Parathyroid adenoma (tissue), 2 donors: ENCODE measurements at regions not wholly inside any gene's neighbourhood (a gene's known extent, or its start where the extent isn't known, plus 50 kb on each side); places are given as distances from the start of the nearest gene placed in this dataset.

Source experiments
- H2AFZ ChIP-seq: fragments of 300-600 bp; sonication (generic); one replicate; pipeline ENCODE4 v1.7.0; 2017; ENCODE audit warnings: antibody characterized with exemption, mild to moderate bottlenecking
- H3K27ac ChIP-seq: fragments of 300-600 bp; sonication (generic); one replicate; pipeline ENCODE4 v1.7.0; 2017
- H3K27me3 ChIP-seq: fragments of 300-600 bp; sonication (generic); one replicate; pipeline ENCODE4 v1.7.0; 2017; ENCODE audit warnings: low read length; ENCODE audit not compliant: control insufficient read depth, insufficient read depth
- H3K36me3 ChIP-seq: fragments of 300-600 bp; sonication (generic); one replicate; pipeline ENCODE4 v1.7.0; 2017; ENCODE audit warnings: low read length; ENCODE audit not compliant: control insufficient read depth, insufficient read depth
- H3K4me1 ChIP-seq: fragments of 300-600 bp; sonication (generic); one replicate; pipeline ENCODE4 v1.7.0; 2017; ENCODE audit warnings: control low read depth
- H3K4me2 ChIP-seq: fragments of 300-600 bp; sonication (generic); one replicate; pipeline ENCODE4 v1.7.0; 2017; ENCODE audit warnings: low read length
- H3K4me3 ChIP-seq: fragments of 300-600 bp; sonication (generic); one replicate; pipeline ENCODE4 v1.7.0; 2017; ENCODE audit warnings: low read depth, low read length
- H3K79me2 ChIP-seq: fragments of 300-600 bp; sonication (generic); one replicate; pipeline ENCODE4 v1.7.0; 2017; ENCODE audit warnings: control low read depth
- H3K9ac ChIP-seq: fragments of 300-600 bp; sonication (generic); one replicate; pipeline ENCODE4 v1.7.0; 2017; ENCODE audit warnings: mild to moderate bottlenecking
- H3K9me3 ChIP-seq: fragments of 300-600 bp; sonication (generic); one replicate; pipeline ENCODE4 v1.7.0; 2017; ENCODE audit warnings: low read length; ENCODE audit not compliant: control insufficient read depth
- TF ChIP-seq, protein P1 (sequence below): fragments of 300-600 bp; sonication (generic); IDR thresholded peaks from one replicate; pipeline ENCODE4 v1.7.0; 2017; ENCODE audit warnings: antibody characterized with exemption, mild to moderate bottlenecking
- donor health status: primary hyperparathyroidism.

DNA sequence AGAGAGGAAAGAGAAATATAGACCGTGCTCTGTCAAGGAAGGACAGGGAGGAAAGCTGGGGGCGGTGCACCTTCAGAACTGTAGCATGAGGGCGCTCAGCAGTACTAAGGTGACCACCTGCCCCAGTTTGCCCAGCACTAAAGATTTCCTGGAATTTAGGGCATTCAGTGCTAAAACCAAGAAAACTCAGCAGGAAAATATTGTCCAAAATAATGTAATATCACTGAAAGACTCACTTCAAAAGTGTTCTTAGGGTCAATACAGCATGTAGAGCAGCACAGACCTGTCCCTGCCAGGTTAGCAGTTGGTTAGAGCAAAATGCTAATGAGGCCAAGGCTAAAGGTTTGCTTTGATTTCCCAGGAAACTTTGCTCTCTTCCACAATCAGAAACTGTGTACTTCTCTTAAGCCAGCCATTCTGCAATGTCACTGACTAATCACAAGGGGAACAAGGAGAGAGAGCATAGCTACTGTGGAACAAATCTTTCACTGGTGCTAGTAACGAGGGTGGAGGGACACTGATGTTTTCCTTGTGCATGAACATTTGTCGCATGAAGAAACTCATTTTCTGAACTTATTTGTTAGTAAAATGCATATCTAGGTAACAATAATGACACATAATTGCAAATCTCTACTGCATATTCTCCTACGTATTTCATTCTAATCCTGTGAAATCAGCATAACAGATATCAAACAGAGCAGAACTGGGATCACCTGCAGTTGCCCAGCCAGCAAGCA, 53.0 kb upstream of the GRAMD2B start:
- no peaks in the 10 kb centered on the region for H3K36me3 ChIP-seq
- no peak overlapping the region for H3K27ac ChIP-seq
- H3K4me3 ChIP-seq: no peak overlapping the region

DNA sequence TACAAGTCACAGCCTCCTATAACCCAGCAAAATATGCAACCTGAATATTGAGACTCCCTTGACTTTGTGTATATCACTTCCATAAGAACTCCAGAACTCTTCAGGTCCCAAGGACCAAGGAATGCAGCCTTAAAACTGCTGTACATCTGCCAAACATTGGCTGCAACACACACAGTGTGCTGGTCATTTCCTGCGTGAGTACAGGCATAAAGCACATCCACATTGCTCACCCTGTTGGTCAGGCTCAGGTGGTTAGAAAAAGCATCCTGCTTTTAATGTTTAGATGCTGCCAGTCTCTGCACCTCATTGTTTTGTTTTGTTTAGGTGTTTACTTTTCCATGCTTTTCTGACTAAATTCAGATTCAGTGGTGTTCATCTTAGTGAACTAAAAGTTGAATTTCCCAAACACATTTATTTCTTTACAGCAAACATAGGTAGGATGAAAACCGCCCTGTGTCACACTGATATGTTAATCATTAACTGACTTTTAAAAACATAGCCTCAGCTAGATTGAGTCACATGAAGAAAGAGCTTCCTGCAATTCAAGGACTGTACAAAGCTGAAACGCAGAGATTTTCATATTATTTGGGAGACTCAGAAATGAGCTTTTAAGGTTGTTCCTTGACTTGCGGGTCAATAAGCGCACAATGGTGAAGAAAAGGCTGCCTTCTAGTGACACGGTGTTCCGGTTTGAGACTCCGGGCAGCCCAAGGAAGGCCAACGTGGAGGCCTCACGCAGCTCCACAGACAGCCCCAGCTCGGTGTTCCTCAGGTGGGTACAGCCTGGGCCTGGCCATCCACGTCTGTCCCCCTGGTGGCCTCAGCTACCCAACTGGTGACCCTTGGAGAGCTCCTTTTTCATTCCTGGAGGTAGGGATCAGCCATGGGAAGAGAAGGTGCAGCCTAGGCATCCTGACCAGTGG, 52.2 kb upstream of the GRAMD2B start:
- Histone ChIP-seq H3K27me3 (no peaks in the 10 kb centered on the region), H3K4me2 (no peak overlapping the region), H3K9me3 (no peaks in the 10 kb centered on the region), H2AFZ (no peak overlapping the region), H3K79me2 (no peaks in the 10 kb centered on the region), H3K4me1 (no peaks in the 10 kb centered on the region), H3K4me3 (no peak overlapping the region), H3K36me3 (no peaks in the 10 kb centered on the region), H3K9ac (no peak overlapping the region), H3K27ac (no peak overlapping the region)
- TF ChIP-seq, protein P1, sequence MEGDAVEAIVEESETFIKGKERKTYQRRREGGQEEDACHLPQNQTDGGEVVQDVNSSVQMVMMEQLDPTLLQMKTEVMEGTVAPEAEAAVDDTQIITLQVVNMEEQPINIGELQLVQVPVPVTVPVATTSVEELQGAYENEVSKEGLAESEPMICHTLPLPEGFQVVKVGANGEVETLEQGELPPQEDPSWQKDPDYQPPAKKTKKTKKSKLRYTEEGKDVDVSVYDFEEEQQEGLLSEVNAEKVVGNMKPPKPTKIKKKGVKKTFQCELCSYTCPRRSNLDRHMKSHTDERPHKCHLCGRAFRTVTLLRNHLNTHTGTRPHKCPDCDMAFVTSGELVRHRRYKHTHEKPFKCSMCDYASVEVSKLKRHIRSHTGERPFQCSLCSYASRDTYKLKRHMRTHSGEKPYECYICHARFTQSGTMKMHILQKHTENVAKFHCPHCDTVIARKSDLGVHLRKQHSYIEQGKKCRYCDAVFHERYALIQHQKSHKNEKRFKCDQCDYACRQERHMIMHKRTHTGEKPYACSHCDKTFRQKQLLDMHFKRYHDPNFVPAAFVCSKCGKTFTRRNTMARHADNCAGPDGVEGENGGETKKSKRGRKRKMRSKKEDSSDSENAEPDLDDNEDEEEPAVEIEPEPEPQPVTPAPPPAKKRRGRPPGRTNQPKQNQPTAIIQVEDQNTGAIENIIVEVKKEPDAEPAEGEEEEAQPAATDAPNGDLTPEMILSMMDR: no peak

More for the DNA sequence above, 53.0 kb upstream of the GRAMD2B start:
- TF ChIP-seq, protein P1: no peak
- Histone ChIP-seq H3K4me2 (no peak overlapping the region), H3K27me3 (no peaks in the 10 kb centered on the region), H3K9me3 (no peaks in the 10 kb centered on the region), H3K9ac (no peak overlapping the region), H3K4me1 (no peaks in the 10 kb centered on the region), H2AFZ (no peak overlapping the region), H3K79me2 (no peaks in the 10 kb centered on the region)

DNA sequence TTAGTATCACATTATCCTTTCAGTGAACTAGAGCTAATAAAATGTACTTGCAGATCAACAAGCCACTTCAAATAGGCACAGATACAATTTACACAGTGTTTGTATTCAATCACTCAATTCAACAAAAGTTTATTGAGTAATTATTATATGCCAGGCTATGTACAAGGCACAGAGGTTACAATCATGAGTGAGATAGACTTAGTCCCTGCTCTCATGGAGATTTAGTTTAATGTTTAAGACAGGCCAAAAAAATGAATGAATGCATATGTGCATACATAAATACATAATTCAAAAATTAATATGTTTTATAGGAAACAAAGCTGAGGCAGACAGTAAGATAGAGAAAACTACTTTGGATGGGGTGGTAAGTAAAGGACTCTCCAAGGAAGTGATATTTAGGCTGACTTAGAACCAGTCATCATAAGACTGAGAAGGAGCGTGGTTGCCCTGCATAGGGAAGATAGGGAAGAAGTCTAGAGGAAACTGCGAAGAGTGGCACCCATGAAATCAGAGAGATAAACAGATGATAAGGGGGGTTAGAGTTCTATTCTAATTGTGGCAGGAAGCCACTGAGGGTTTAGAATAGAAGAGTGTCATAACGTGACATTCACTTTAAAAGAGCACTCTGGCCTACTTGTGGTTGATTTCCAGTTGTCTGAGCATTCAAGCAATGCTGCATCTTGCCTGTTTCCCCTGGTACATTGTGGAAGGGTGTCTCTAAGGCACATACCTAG, 49.7 kb upstream of the GRAMD2B start:
- H3K27me3 ChIP-seq: no peaks in the 10 kb centered on the region
- no peak overlapping the region for H2AFZ ChIP-seq
- H3K36me3 ChIP-seq: no peaks in the 10 kb centered on the region
- H3K79me2 ChIP-seq: no peaks in the 10 kb centered on the region
- H3K4me3 ChIP-seq: no peak overlapping the region
- no peak overlapping the region for H3K9ac ChIP-seq
- no peaks in the 10 kb centered on the region for H3K4me1 ChIP-seq
- H3K9me3 ChIP-seq: no peaks in the 10 kb centered on the region
- TF ChIP-seq, protein P1: no peak
- no peak overlapping the region for H3K4me2 ChIP-seq
- no peak overlapping the region for H3K27ac ChIP-seq
